GM13976 (cell line): ENCODE measurements at regions not wholly inside any gene's neighbourhood (a gene's known extent, or its start where the extent isn't known, plus 50 kb on each side); places are given as distances from the start of the nearest gene placed in this dataset.

Experiments
- DNase-seq: peaks from one replicate; pipeline ENCODE4 v3.0.0; 2012; ENCODE audit warnings: low spot score
- CTCF ChIP-seq: IDR thresholded peaks from 2 replicates; pipeline ENCODE4 v1.5.1; 2012; ENCODE audit warnings: borderline replicate concordance, mild to moderate bottlenecking; ENCODE audit not compliant: insufficient read depth; ENCODE audit errors: extremely low read depth, missing control alignments, control extremely low read depth
- in situ Hi-C: fragments of 300-500 bp; cut with MboI; formaldehyde crosslinking; loops from one replicate; pipeline ENCODE4 v1.12.0; 2022; ENCODE audit warnings: low sequenced_read_pairs, mixed read lengths, inconsistent platforms; ENCODE audit not compliant: unreplicated experiment

- in situ Hi-C loops: no loop called here
- no peak for DNase-seq
- TF ChIP-seq CTCF: no peak
Observed at GRCh38 chr21:24369746-24370145, 1237.5 kb downstream of the MRPL39 start.

GRCh38 chr21:24369278-24369677 is 1238.0 kb downstream of the MRPL39 start:
- in situ Hi-C loops: no loop called here
- TF ChIP-seq CTCF: no peak
- DNase-seq: no peak

- no peak for TF ChIP-seq CTCF
- in situ Hi-C loops: no loop called here
- DNase-seq: no peak
Observed at GRCh38 chr21:24367936-24368335, 1239.3 kb downstream of the MRPL39 start.

GRCh38 chr21:24353492-24353891 is 1253.8 kb downstream of the MRPL39 start:
- in situ Hi-C loops: no loop called here
- no peak for DNase-seq
- no peak for TF ChIP-seq CTCF

- in situ Hi-C loops: no loop called here
- DNase-seq: no peak
- no peak for TF ChIP-seq CTCF
Observed at GRCh38 chr21:24339406-24339805, 1267.9 kb downstream of the MRPL39 start.

- in situ Hi-C loops: no loop called here
- TF ChIP-seq CTCF: no peak
- no peak for DNase-seq
Observed at GRCh38 chr21:24336491-24336890, 1270.8 kb downstream of the MRPL39 start.

- in situ Hi-C loops: no loop called here
- TF ChIP-seq CTCF: no peak
- DNase-seq: no peak
Observed at GRCh38 chr21:24323536-24323935, 1283.7 kb downstream of the MRPL39 start.
